IMR-90 (cell line): ENCODE measurements at regions not wholly inside any gene's neighbourhood (a gene's known extent, or its start where the extent isn't known, plus 50 kb on each side); places are given as distances from the start of the nearest gene placed in this dataset.

Experiments used
- ATAC-seq: fragments of 200-7000 bp; cut with Tn5 transposase; 2 replicates; pipeline ENCODE4 v1.9.1; 2020; ENCODE audit warnings: low read depth, mild to moderate bottlenecking, moderate library complexity
- BruUV-seq: library from RNA; stranded (reverse); fragments of 400-500 nt; replicated peaks from 2 replicates; lab custom pipeline; 2021; lab: Mats Ljungman, UMichigan
- CTCF ChIA-PET: fragments of 300-600 bp; formaldehyde crosslinking; extraction: SDS; loops from one replicate; lab custom pipeline; 2021; ENCODE audit warnings: antibody characterized with exemption; lab: Yijun Ruan, JAX
- POLR2A ChIA-PET: fragments of 300-600 bp; sonication (Branson Sonifier 250); formaldehyde crosslinking; loops from one replicate; lab custom pipeline; 2022; ENCODE audit warnings: antibody characterized with exemption; ENCODE audit not compliant: unreplicated experiment; lab: Charles Lee
- DNase-seq: peaks from one replicate; pipeline ENCODE4 v3.0.0; 2013
- H2AFZ ChIP-seq: replicated peaks from 2 replicates; pipeline ENCODE3; 2013; ENCODE audit warnings: low read length, mild to moderate bottlenecking; ENCODE audit not compliant: poor library complexity
- H2AK5ac ChIP-seq: 2 replicates; pipeline ENCODE4 v1.6.1; 2013; ENCODE audit warnings: low read depth, low read length, inconsistent platforms
- H2AK9ac ChIP-seq: replicated peaks from 2 replicates; pipeline ENCODE3; 2013; ENCODE audit warnings: mild to moderate bottlenecking, low read depth, low read length, moderate library complexity; ENCODE audit not compliant: poor library complexity
- H2BK120ac ChIP-seq: 2 replicates; pipeline ENCODE4 v1.6.1; 2013; ENCODE audit warnings: low read depth, low read length, inconsistent platforms
- H2BK15ac ChIP-seq: 3 replicates; pipeline ENCODE4 v1.6.1; 2013; ENCODE audit warnings: low read depth, low read length, inconsistent platforms
- H2BK20ac ChIP-seq: 2 replicates; pipeline ENCODE4 v1.6.1; 2013; ENCODE audit warnings: low read depth, mild to moderate bottlenecking, inconsistent platforms, low read length, moderate library complexity
- H2BK5ac ChIP-seq: 2 replicates; pipeline ENCODE4 v1.6.1; 2013; ENCODE audit warnings: mild to moderate bottlenecking, low read depth, low read length, inconsistent platforms; ENCODE audit not compliant: poor library complexity, severe bottlenecking
- H3K14ac ChIP-seq: replicated peaks from 2 replicates; pipeline ENCODE4 v1.6.1; 2013; ENCODE audit warnings: low read depth, low read length, inconsistent platforms
- H3K18ac ChIP-seq: 2 replicates; pipeline ENCODE4 v1.6.1; 2013; ENCODE audit warnings: low read depth, low read length, control low read depth
- H3K23ac ChIP-seq: 2 replicates; pipeline ENCODE4 v1.6.1; 2013; ENCODE audit warnings: low read depth, low read length, inconsistent platforms
- H3K27ac ChIP-seq: 2 replicates; pipeline ENCODE4 v1.5.1; 2013; ENCODE audit warnings: mild to moderate bottlenecking, control low read depth, low read length; ENCODE audit not compliant: insufficient read depth
- H3K27me3 ChIP-seq: 2 replicates; pipeline ENCODE4 v1.6.1; 2013; ENCODE audit warnings: low read length; ENCODE audit not compliant: control insufficient read depth, insufficient read depth
- H3K36me3 ChIP-seq: 2 replicates; pipeline ENCODE4 v1.6.1; 2013; ENCODE audit warnings: low read length, mixed read lengths; ENCODE audit not compliant: control insufficient read depth, insufficient read depth
- H3K4ac ChIP-seq: 2 replicates; pipeline ENCODE4 v1.6.1; 2013; ENCODE audit warnings: low read depth, low read length, inconsistent platforms
- H3K4me1 ChIP-seq: 2 replicates; pipeline ENCODE4 v1.6.1; 2013; ENCODE audit warnings: low read length, mixed read lengths; ENCODE audit not compliant: control insufficient read depth, insufficient read depth
- H3K4me2 ChIP-seq: 2 replicates; pipeline ENCODE4 v1.6.1; 2013; ENCODE audit warnings: low read depth, mild to moderate bottlenecking, control low read depth, low read length, moderate library complexity
- H3K4me3 ChIP-seq: 2 replicates; pipeline ENCODE4 v1.5.1; 2013; ENCODE audit warnings: low read depth, mild to moderate bottlenecking, control low read depth, low read length, moderate library complexity; ENCODE audit not compliant: insufficient read depth
- H3K56ac ChIP-seq: 2 replicates; pipeline ENCODE4 v1.6.1; 2013; ENCODE audit warnings: low read length, inconsistent platforms; ENCODE audit not compliant: insufficient read depth; ENCODE audit errors: extremely low read depth
- H3K79me1 ChIP-seq, 2 experiments: 2 replicates each; pipeline ENCODE4 v1.6.1; 2013; ENCODE audit warnings: low read length in 2 of 2, inconsistent platforms in 1 of 2, low read depth in 1 of 2
- H3K9ac ChIP-seq: 2 replicates; pipeline ENCODE4 v1.6.1; 2013; ENCODE audit warnings: low read depth, low read length, control low read depth
- H3K9me1 ChIP-seq: 2 replicates; pipeline ENCODE4 v1.6.1; 2013; ENCODE audit warnings: low read length, inconsistent platforms; ENCODE audit not compliant: insufficient read depth
- H3K9me3 ChIP-seq: 2 replicates; pipeline ENCODE4 v1.6.1; 2013; ENCODE audit warnings: low read length; ENCODE audit not compliant: control insufficient read depth, insufficient read depth
- H4K20me1 ChIP-seq: 2 replicates; pipeline ENCODE4 v1.6.1; 2013; ENCODE audit warnings: low read length, inconsistent platforms; ENCODE audit not compliant: insufficient read depth
- H4K5ac ChIP-seq: 2 replicates; pipeline ENCODE4 v1.6.1; 2013; ENCODE audit warnings: mild to moderate bottlenecking, low read depth, low read length, control low read depth
- H4K8ac ChIP-seq, 2 experiments: 2 replicates each; pipeline ENCODE4 v1.6.1; 2013; ENCODE audit warnings: low read depth in 2 of 2, low read length in 2 of 2, control low read depth in 1 of 2, inconsistent platforms in 1 of 2
- H4K91ac ChIP-seq: 2 replicates; pipeline ENCODE4 v1.6.1; 2013; ENCODE audit warnings: low read depth, low read length, inconsistent platforms; ENCODE audit not compliant: insufficient read depth
- BHLHE40 ChIP-seq: fragments of 150-350 bp; IDR thresholded peaks from 2 replicates; pipeline ENCODE4 v1.6.1; 2016; ENCODE audit warnings: mild to moderate bottlenecking, low read depth, low read length
- CEBPB ChIP-seq: IDR thresholded peaks from 2 replicates; pipeline ENCODE4 v1.6.1; 2012; ENCODE audit warnings: low read depth, low read length, improper control_type of control experiment
- CHD1 ChIP-seq: IDR thresholded peaks from 2 replicates; pipeline ENCODE4 v1.6.1; 2012; ENCODE audit warnings: low read depth, low read length, improper control_type of control experiment
- ELK1 ChIP-seq: fragments of 150-350 bp; IDR thresholded peaks from 2 replicates; pipeline ENCODE4 v1.6.1; 2016; ENCODE audit warnings: low read depth, mild to moderate bottlenecking, low read length, moderate library complexity, borderline replicate concordance
- FOS ChIP-seq: fragments of 150-350 bp; IDR thresholded peaks from 2 replicates; pipeline ENCODE4 v1.6.1; 2016; ENCODE audit warnings: low read depth, low read length
- MAFK ChIP-seq: IDR thresholded peaks from 2 replicates; pipeline ENCODE4 v1.6.1; 2012; ENCODE audit warnings: low read depth, low read length, improper control_type of control experiment
- MAZ ChIP-seq: IDR thresholded peaks from 2 replicates; pipeline ENCODE4 v1.6.1; 2012; ENCODE audit warnings: low read depth, mild to moderate bottlenecking, low read length, improper control_type of control experiment, moderate library complexity, borderline replicate concordance
- MXI1 ChIP-seq: IDR thresholded peaks from 2 replicates; pipeline ENCODE4 v1.6.1; 2012; ENCODE audit warnings: low read depth, mild to moderate bottlenecking, low read length, moderate library complexity, borderline replicate concordance
- NFE2L2 ChIP-seq: fragments of 150-350 bp; IDR thresholded peaks from 2 replicates; pipeline ENCODE4 v1.6.1; 2016; ENCODE audit warnings: low read depth, mild to moderate bottlenecking, low read length
- POLR2A ChIP-seq: IDR thresholded peaks from 2 replicates; pipeline ENCODE4 v1.6.1; 2012; ENCODE audit warnings: mild to moderate bottlenecking, low read depth, low read length
- RAD21 ChIP-seq: IDR thresholded peaks from 2 replicates; pipeline ENCODE4 v1.6.1; 2012; ENCODE audit warnings: low read length, improper control_type of control experiment
- RCOR1 ChIP-seq: IDR thresholded peaks from 2 replicates; pipeline ENCODE4 v1.6.1; 2012; ENCODE audit warnings: mild to moderate bottlenecking, low read length, improper control_type of control experiment; ENCODE audit not compliant: insufficient replicate concordance
- RFX5 ChIP-seq: IDR thresholded peaks from 2 replicates; pipeline ENCODE4 v1.8.0; 2012; ENCODE audit warnings: low read depth, mild to moderate bottlenecking, low read length, moderate library complexity
- SMC3 ChIP-seq: fragments of 150-350 bp; IDR thresholded peaks from 2 replicates; pipeline ENCODE4 v1.6.1; 2016; ENCODE audit warnings: low read depth, mild to moderate bottlenecking, antibody characterized with exemption, low read length, moderate library complexity
- WGBS, 2 experiments: methylation state at CpG; one replicate each; pipeline versions ENCODE4 v1.1.5 to v1.1.7; 2013; ENCODE audit warnings: missing lambda C conversion rate in 2 of 2; ENCODE audit not compliant: insufficient read length in 1 of 2; ENCODE audit errors: extremely low coverage in 2 of 2; 5-methylcytosine and 5-hydroxymethylcytosine counted together
- dilution Hi-C: fragments of 300-500 bp; cut with HindIII; formaldehyde crosslinking; loops from one replicate; pipeline ENCODE4 v1.14.3; 2018; ENCODE audit warnings: low sequenced_read_pairs; ENCODE audit not compliant: unreplicated experiment
- in situ Hi-C: fragments of 300-500 bp; cut with MboI; formaldehyde crosslinking; loops from 3 replicates; pipeline ENCODE4 v1.14.3; 2019; ENCODE audit warnings: low sequenced_read_pairs, inconsistent platforms, mixed read lengths
- intact Hi-C: fragments of 100-400 bp; cut with micrococcal nuclease; formaldehyde crosslinking; loops from 2 replicates; pipeline ENCODE4 v1.10.0; 2022
- TF ChIP-seq, protein P1 (sequence below): conservative IDR thresholded peaks from 2 replicates; pipeline ENCODE4 v1.5.1; 2012; ENCODE audit warnings: mild to moderate bottlenecking, low read depth, low read length, improper control_type of control experiment
- TF ChIP-seq, protein P2 (sequence below): fragments of 150-350 bp; IDR thresholded peaks from 2 replicates; pipeline ENCODE4 v1.6.1; 2017; ENCODE audit warnings: mild to moderate bottlenecking, antibody characterized with exemption, low read length, low read depth

- H3K9ac ChIP-seq: no peak overlapping the region
- no peak overlapping the region for H4K91ac ChIP-seq
- H3K4me3 ChIP-seq: no peak overlapping the region
- no peak overlapping the region for H3K27ac ChIP-seq
- no peaks in the 10 kb centered on the region for H4K20me1 ChIP-seq
- no peak overlapping the region for H2BK20ac ChIP-seq
- no peaks in the 10 kb centered on the region for H3K9me1 ChIP-seq
- WGBS, 2 experiments: no CpG with 5 or more reads among the region's 1 CpG
- peaks cover 3% of the 10 kb centered on the region for H3K9me3 ChIP-seq
- no peak for ATAC-seq
- no peak overlapping the region for H2AFZ ChIP-seq
- H3K27me3 ChIP-seq: peaks cover 11% of the 10 kb centered on the region
- in situ Hi-C loops: no loop called here
- no peak overlapping the region for H3K18ac ChIP-seq
- dilution Hi-C loops: no loop called here
- H2BK15ac ChIP-seq: no peak overlapping the region
- no peak overlapping the region for H2BK5ac ChIP-seq
- no peak overlapping the region for H3K23ac ChIP-seq
- no peak overlapping the region for H3K14ac ChIP-seq
- H4K8ac ChIP-seq: no peak overlapping the region
- no peak for DNase-seq
- BruUV-seq: no TSS peak
- ChIA-PET CTCF (no interaction called here), POLR2A (no interaction called here)
- H2BK120ac ChIP-seq: no peak overlapping the region
- no peak overlapping the region for H3K4ac ChIP-seq
- H3K4me1 ChIP-seq: no peaks in the 10 kb centered on the region
- H2AK5ac ChIP-seq: no peak overlapping the region
- H4K5ac ChIP-seq: no peak overlapping the region
- no peak overlapping the region for H3K56ac ChIP-seq
- no peak for TF ChIP-seq RFX5
- no peak for TF ChIP-seq SMC3
- no peak for TF ChIP-seq ELK1
- no peak for TF ChIP-seq CHD1
- no peak for TF ChIP-seq MAZ
- TF ChIP-seq CEBPB: no peak
- TF ChIP-seq POLR2A: no peak
- no peak for TF ChIP-seq RAD21
- TF ChIP-seq BHLHE40: no peak
- TF ChIP-seq RCOR1: no peak
- no peak for TF ChIP-seq MAFK
- TF ChIP-seq NFE2L2: no peak
- TF ChIP-seq, protein P1, sequence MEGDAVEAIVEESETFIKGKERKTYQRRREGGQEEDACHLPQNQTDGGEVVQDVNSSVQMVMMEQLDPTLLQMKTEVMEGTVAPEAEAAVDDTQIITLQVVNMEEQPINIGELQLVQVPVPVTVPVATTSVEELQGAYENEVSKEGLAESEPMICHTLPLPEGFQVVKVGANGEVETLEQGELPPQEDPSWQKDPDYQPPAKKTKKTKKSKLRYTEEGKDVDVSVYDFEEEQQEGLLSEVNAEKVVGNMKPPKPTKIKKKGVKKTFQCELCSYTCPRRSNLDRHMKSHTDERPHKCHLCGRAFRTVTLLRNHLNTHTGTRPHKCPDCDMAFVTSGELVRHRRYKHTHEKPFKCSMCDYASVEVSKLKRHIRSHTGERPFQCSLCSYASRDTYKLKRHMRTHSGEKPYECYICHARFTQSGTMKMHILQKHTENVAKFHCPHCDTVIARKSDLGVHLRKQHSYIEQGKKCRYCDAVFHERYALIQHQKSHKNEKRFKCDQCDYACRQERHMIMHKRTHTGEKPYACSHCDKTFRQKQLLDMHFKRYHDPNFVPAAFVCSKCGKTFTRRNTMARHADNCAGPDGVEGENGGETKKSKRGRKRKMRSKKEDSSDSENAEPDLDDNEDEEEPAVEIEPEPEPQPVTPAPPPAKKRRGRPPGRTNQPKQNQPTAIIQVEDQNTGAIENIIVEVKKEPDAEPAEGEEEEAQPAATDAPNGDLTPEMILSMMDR: no peak
- TF ChIP-seq, protein P2, sequence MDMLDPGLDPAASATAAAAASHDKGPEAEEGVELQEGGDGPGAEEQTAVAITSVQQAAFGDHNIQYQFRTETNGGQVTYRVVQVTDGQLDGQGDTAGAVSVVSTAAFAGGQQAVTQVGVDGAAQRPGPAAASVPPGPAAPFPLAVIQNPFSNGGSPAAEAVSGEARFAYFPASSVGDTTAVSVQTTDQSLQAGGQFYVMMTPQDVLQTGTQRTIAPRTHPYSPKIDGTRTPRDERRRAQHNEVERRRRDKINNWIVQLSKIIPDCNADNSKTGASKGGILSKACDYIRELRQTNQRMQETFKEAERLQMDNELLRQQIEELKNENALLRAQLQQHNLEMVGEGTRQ: no peak
- no peak for TF ChIP-seq FOS
- TF ChIP-seq MXI1: no peak
- no peaks in the 10 kb centered on the region for H3K79me1 ChIP-seq
- H3K36me3 ChIP-seq: no peaks in the 10 kb centered on the region
- H2AK9ac ChIP-seq: no peak overlapping the region
- intact Hi-C loops: no loop called here
- no peak overlapping the region for H3K4me2 ChIP-seq
Observed at GRCh38 chr7:106405697-106406141, 120.9 kb upstream of the NAMPT start.
